Dendritic cell treated with granulocyte-macrophage colony-stimulating factor and Interleukin-4, amounts not matched to agents 40 ng/mL and 50 ng/mL, for 4 days (primary cell): ENCODE measurements at regions not wholly inside any gene's neighbourhood (a gene's known extent, or its start where the extent isn't known, plus 50 kb on each side); places are given as distances from the start of the nearest gene placed in this dataset.

Experiments used
- H3K27ac Mint-ChIP-seq: one replicate; pipeline ENCODE4 v1.8.0; 2022; ENCODE audit warnings: mild to moderate bottlenecking, mixed read lengths
- H3K27me3 Mint-ChIP-seq: one replicate; pipeline ENCODE4 v1.8.0; 2022; ENCODE audit warnings: mild to moderate bottlenecking, mixed read lengths
- H3K36me3 Mint-ChIP-seq: one replicate; pipeline ENCODE4 v1.8.0; 2022; ENCODE audit warnings: low read depth, mixed read lengths
- H3K4me1 Mint-ChIP-seq: one replicate; pipeline ENCODE4 v1.8.0; 2022; ENCODE audit warnings: low read depth, mixed read lengths
- H3K4me3 Mint-ChIP-seq: one replicate; pipeline ENCODE4 v1.8.0; 2022; ENCODE audit warnings: mild to moderate bottlenecking, moderate library complexity, mixed read lengths
- H3K9me3 Mint-ChIP-seq: one replicate; pipeline ENCODE4 v1.8.0; 2022; ENCODE audit warnings: mixed read lengths
- intact Hi-C: fragments of 100-400 bp; cut with micrococcal nuclease; formaldehyde crosslinking; loops from one replicate; pipeline ENCODE4 v1.15.0; 2022

DNA sequence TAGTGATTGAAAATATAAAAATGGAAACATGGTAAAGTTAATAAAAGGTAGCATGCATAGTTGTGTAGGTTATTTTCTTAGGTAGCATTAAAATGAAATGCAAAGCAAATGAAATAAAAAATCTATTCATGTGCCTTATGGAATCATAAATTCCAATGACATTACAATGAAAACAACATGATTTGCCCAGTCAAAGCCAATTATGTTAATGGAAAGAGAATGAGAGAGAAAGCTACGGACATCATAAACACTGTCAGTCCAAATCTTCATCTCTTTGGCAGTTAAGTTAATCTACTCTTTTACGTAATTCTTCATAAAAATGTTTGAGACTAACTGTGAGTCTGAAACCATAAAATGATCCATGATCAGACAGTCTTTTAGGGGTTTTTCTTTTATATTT, 636.7 kb upstream of the SYT4 start:
- Mint-ChIP-seq H3K27ac (no peak overlapping the region), H3K4me1 (no peaks in the 10 kb centered on the region), H3K4me3 (no peak overlapping the region), H3K36me3 (no peaks in the 10 kb centered on the region), H3K9me3 (peaks cover 18% of the 10 kb centered on the region), H3K27me3 (no peaks in the 10 kb centered on the region)
- intact Hi-C loops, result no loop called here

DNA sequence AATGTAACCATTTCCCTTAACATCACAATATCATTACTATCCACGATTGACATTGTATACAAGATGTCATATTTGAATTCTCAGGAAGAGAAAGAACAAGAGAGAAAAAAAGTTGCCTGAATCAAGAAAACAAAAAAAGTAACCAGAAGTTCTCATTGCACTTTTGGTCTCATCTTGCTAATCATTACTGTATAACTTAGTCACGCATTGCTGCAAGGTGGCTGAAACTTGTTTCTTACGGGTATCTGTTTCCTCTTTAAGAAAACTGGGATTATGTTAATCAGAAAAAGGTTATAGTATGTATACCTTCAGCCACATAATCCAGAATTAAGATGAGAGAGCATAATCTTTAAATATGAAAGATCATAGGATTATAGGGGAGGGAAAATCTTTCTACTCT, 639.7 kb upstream of the SYT4 start:
- no peaks in the 10 kb centered on the region for H3K36me3 Mint-ChIP-seq
- H3K27ac Mint-ChIP-seq, result no peak overlapping the region
- intact Hi-C loops, result no loop called here
- H3K9me3 Mint-ChIP-seq, result peaks cover 6% of the 10 kb centered on the region
- no peaks in the 10 kb centered on the region for H3K4me1 Mint-ChIP-seq
- H3K27me3 Mint-ChIP-seq, result no peaks in the 10 kb centered on the region
- no peak overlapping the region for H3K4me3 Mint-ChIP-seq

DNA sequence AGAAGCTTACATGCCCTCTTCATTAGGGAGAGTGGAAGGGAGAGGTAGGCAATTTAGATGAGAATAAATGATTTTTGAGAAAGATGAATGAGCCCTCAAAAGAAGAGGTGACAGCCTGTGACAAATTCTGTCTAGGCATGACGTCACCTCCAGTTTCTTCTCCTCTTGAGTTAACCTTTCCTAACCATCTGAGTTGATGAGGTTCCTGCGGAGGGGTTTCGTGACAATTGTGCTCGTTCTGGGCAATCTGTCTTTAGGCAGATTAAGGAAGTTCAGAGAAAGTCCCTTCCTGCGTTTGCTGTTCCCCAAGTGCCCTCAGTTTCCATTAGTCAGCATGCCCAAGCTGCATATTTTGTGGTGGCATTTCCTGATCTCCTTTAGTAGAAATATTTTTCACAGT, 640.2 kb upstream of the SYT4 start:
- Mint-ChIP-seq H3K27ac (no peak overlapping the region), H3K36me3 (no peaks in the 10 kb centered on the region), H3K9me3 (peaks cover under 1% of the 10 kb centered on the region), H3K4me3 (no peak overlapping the region), H3K4me1 (no peaks in the 10 kb centered on the region), H3K27me3 (no peaks in the 10 kb centered on the region)
- intact Hi-C loops, result no loop called here

DNA sequence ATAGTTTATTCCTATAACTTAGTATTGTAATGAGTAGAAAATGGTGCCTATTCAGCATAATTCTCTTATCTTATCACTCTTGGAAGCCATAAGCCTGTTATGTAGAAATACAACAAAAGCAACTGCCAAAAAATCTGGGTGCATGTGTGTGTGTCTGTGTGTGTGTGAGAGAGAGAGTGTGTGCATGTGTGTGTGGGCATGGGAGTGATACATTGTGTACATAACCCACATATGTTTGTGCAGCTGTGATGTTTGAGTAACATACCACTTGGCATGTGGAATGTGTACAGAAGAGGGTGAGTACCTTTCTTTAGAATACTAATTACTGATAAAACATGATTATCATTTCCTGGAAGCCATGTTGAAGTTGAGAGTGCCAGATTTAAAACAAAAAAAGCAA, 642.3 kb upstream of the SYT4 start:
- intact Hi-C loops, result no loop called here

DNA sequence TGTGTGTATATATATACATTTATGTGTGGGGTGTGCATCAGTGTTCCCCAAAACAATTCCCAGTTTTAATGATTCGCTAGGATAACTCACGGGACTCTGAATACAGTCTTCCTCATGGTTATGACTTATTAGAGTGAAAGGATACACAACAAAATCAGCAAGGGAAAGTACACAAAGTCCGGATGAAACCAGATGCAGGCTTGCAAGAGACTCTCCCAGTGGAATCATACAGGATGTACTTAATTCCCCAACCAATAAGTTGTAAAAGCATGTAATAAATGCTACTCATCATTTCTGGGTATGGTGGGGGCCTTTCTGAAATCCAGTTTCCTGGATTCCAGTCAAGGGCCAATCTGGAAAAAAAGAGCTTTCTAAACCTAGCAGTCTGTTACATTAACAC, 654.1 kb upstream of the SYT4 start:
- no peaks in the 10 kb centered on the region for H3K9me3 Mint-ChIP-seq
- H3K27me3 Mint-ChIP-seq, result no peaks in the 10 kb centered on the region
- H3K36me3 Mint-ChIP-seq, result no peaks in the 10 kb centered on the region
- intact Hi-C loops, result no loop called here
- H3K27ac Mint-ChIP-seq, result no peak overlapping the region
- H3K4me1 Mint-ChIP-seq, result no peaks in the 10 kb centered on the region
- H3K4me3 Mint-ChIP-seq, result no peak overlapping the region

More for the DNA sequence above, 642.3 kb upstream of the SYT4 start:
- Mint-ChIP-seq H3K4me3 (no peak overlapping the region), H3K4me1 (no peaks in the 10 kb centered on the region), H3K27me3 (no peaks in the 10 kb centered on the region), H3K36me3 (no peaks in the 10 kb centered on the region), H3K27ac (no peak overlapping the region), H3K9me3 (no peaks in the 10 kb centered on the region)

DNA sequence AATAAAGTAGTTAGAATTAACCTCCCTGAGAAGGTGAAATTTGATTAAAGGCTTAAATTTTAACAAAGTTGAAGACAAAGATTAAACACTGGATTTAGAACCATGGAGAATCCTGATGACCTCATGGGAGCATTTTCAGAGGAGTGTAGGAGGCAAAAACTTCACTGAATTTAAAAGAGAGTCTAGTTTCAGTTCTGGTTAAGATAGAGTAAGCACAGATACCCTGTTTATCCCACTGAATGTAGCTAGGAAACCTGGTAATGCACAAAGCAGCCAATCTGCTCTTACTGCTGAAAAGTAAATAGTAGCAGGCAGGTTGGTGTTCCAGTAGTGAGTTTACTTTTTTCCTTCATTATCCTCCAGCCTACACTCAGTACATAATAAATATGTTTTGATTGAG, 654.9 kb upstream of the SYT4 start:
- Mint-ChIP-seq H3K27ac (no peak overlapping the region), H3K27me3 (no peaks in the 10 kb centered on the region), H3K4me1 (no peaks in the 10 kb centered on the region), H3K4me3 (no peak overlapping the region), H3K36me3 (no peaks in the 10 kb centered on the region), H3K9me3 (no peaks in the 10 kb centered on the region)
- intact Hi-C loops, result no loop called here

DNA sequence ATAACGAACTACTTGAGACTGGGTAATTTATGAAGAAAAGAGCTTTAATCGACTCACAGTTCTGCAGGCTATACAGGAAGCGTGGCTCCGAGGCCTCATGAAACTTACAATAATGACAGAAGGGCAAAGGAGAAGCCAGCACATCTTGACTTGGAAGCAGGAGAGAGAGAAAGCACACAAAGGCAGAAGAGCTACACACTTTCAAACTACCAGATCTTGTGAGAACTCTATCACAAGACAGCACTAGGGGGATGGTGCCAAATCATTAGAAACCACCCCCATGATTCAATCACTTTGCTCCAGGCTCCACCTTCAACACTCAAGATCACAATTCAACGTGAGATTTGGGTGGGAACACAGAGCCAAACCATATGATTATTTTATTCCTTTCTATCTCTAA, 655.9 kb upstream of the SYT4 start:
- no peaks in the 10 kb centered on the region for H3K4me1 Mint-ChIP-seq
- H3K27me3 Mint-ChIP-seq, result no peaks in the 10 kb centered on the region
- H3K27ac Mint-ChIP-seq, result no peak overlapping the region
- no peak overlapping the region for H3K4me3 Mint-ChIP-seq
- H3K9me3 Mint-ChIP-seq, result no peaks in the 10 kb centered on the region
- no peaks in the 10 kb centered on the region for H3K36me3 Mint-ChIP-seq
- intact Hi-C loops, result no loop called here

DNA sequence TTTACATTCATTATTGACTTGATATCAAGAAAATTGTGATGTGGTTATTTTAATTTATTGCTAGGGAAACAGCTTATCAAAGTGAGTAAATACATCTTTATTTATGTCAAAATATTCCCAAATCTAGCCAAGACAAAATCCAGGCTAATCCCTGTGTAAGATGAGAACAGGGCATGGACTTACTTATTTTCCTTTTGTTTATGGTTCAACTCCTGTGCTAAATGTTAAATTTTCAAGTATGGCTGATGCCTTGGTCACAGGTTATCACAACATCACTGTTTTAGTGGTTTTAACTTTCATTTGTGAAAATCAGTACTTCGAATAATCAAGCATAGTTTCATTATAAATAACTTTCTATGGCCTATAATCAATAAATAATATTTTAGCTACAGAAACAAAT, 657.0 kb upstream of the SYT4 start:
- Mint-ChIP-seq H3K36me3 (no peaks in the 10 kb centered on the region), H3K27me3 (no peaks in the 10 kb centered on the region), H3K9me3 (peaks cover 3% of the 10 kb centered on the region), H3K4me1 (no peaks in the 10 kb centered on the region), H3K4me3 (no peak overlapping the region), H3K27ac (no peak overlapping the region)
- intact Hi-C loops, result no loop called here

DNA sequence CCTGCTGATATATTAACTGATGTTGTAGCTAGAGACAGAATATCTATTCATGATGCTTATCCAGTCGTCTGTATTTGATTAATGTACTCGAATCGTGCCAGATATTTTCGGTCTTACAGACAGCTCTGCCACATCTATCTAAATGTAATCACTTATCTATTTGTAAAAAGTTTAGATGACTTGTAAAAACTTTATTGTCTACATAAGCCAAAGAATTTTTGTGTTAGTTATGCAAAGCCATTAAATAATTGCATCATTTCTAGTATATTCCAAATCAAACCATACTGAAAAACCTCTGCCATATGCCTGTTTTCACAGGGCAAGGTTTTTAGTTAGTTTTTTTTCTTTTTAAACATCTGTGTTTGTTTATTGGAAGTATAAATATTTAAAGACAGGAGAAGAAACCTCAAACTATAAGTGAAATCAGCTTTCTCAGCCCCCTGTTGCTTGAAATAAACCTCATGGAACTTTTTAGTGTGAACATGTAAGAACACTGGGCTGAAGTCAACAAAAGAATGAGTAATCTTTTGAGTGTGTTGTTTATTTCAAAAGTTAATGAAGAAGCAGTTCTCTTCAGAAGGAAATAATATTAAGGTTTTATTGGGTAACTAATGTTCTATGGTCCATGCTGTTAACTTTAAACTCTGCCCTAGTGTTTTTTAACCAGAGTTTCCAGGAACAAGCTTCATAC, 657.6 kb upstream of the SYT4 start:
- Mint-ChIP-seq H3K4me1 (no peaks in the 10 kb centered on the region), H3K27me3 (no peaks in the 10 kb centered on the region), H3K27ac (no peak overlapping the region), H3K4me3 (no peak overlapping the region), H3K36me3 (no peaks in the 10 kb centered on the region), H3K9me3 (peaks cover 8% of the 10 kb centered on the region)
- intact Hi-C loops, result no loop called here

DNA sequence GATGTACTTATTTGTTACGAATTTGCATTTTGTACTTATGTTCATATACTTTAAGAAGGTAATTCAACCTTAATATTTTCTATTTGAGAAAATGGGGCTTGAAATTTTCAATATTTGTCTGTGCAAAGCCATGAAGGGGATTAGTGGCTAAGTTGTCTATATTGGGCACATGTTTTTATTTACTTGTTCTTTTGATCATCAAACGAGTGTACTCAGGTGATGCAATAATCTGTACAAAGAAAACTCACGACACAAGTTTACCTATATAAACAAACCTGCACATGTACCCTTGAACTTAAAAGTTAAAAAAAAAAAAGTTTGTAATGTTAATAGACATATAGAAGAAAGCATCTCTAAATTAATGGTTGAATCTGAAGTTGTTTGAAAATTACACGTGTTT, 658.9 kb upstream of the SYT4 start:
- H3K4me1 Mint-ChIP-seq, result no peaks in the 10 kb centered on the region
- no peak overlapping the region for H3K27ac Mint-ChIP-seq
- H3K4me3 Mint-ChIP-seq, result no peak overlapping the region
- peaks cover 8% of the 10 kb centered on the region for H3K9me3 Mint-ChIP-seq
- H3K27me3 Mint-ChIP-seq, result no peaks in the 10 kb centered on the region
- intact Hi-C loops, result no loop called here
- H3K36me3 Mint-ChIP-seq, result no peaks in the 10 kb centered on the region

DNA sequence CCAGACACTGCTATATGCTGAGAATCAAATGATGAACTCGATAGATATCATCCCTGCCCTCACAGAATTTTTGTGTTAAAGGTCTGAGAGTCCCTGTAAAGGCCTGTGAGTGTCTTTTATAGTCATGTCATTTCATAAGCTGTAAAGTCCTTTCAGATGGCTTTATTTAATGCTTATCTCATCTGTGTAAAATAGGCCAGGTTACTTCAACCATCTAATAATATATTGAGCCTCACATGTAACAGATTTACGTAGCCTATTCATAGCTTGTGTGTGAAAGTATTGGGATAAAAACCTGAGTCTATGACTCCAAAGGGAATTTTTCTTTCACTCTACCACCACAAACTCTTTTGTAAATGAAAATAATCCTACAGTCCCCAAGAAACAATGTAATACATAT, 672.0 kb upstream of the SYT4 start:
- no peaks in the 10 kb centered on the region for H3K4me1 Mint-ChIP-seq
- intact Hi-C loops, result no loop called here

DNA sequence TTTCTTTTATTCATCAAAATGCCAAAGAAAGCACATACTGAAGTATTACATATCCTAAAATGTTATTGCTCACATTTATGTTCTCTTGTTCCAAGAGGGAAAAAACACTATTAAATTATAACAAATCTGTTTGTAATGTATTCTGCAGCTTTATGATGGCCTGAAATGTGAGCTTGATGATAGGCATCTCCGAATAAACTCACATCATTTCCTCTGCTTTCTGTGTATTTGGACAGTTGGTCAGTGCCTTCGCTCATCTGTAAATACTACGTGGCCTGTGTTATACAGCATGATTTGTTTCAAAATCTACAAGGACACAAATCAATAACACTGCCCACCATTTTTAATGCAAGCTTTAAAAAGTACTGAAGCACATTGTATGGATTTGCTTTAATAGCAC, 672.8 kb upstream of the SYT4 start:
- Mint-ChIP-seq H3K27me3 (no peaks in the 10 kb centered on the region), H3K4me3 (no peak overlapping the region), H3K4me1 (no peaks in the 10 kb centered on the region), H3K36me3 (no peaks in the 10 kb centered on the region), H3K9me3 (peaks cover 9% of the 10 kb centered on the region), H3K27ac (no peak overlapping the region)
- intact Hi-C loops, result no loop called here

More for the DNA sequence above, 672.0 kb upstream of the SYT4 start:
- no peaks in the 10 kb centered on the region for H3K27me3 Mint-ChIP-seq
- no peaks in the 10 kb centered on the region for H3K36me3 Mint-ChIP-seq
- H3K4me3 Mint-ChIP-seq, result no peak overlapping the region
- no peak overlapping the region for H3K27ac Mint-ChIP-seq
- peaks cover 9% of the 10 kb centered on the region for H3K9me3 Mint-ChIP-seq

DNA sequence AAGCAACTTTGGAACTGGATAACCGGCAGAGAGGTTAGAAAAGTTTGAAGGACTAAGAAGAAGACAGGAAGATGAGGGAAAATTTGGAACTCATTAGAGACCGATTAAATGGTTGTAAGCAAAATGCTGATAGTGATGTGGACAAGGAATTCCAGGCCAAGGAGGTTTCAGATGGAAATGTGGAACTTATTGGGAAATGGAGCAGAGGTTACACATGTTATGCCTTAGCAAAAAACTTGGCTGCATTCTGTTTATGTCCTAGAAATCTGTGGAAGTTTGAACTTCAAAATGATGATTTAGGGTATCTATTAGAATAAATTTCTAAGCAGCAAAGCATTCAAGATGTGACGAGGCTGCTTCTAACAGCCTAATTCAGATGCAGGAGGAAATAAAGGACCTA, 675.1 kb upstream of the SYT4 start:
- no peaks in the 10 kb centered on the region for H3K36me3 Mint-ChIP-seq
- H3K27me3 Mint-ChIP-seq, result no peaks in the 10 kb centered on the region
- no peak overlapping the region for H3K27ac Mint-ChIP-seq
- H3K9me3 Mint-ChIP-seq, result no peaks in the 10 kb centered on the region
- intact Hi-C loops, result no loop called here
- no peaks in the 10 kb centered on the region for H3K4me1 Mint-ChIP-seq
- no peak overlapping the region for H3K4me3 Mint-ChIP-seq

DNA sequence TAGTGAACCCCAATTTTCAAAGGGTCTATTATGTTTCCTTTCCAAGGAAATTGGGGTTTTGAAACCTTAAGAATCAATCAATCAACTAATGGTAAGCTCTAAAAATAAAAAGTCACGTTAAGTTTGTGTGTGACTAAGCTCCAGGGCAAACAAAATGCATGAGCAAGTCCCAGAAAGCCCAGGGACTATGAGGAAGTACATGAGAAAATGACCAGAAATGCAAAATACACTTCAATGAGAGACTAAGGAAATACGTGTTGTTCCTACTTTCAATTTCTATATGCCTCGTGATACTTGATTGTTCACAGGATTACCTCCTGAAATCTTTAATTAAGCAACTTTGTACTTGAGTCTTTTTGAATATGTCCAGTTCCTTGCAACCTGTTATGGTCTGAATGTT, 684.4 kb upstream of the SYT4 start:
- Mint-ChIP-seq H3K4me3 (no peak overlapping the region), H3K9me3 (no peaks in the 10 kb centered on the region), H3K4me1 (no peaks in the 10 kb centered on the region), H3K27me3 (no peaks in the 10 kb centered on the region), H3K27ac (no peak overlapping the region), H3K36me3 (no peaks in the 10 kb centered on the region)
- intact Hi-C loops, result no loop called here

DNA sequence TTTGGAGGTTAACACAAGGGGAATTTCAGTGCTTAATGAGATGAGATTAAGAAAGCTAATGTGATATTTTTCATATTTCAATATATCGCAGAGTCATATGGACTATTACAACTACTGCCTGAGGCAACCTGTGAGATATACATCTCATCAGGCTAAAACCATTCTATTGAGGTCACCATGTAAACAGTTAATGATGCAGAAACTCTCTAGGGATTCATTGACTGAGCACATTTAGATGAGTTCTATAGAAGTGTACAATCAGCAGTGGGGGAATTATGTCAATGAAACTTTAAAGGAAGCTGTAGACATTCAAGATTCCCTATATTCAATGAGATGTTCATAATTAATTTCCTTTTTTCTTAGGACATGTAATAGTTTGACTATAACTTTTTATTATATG, 687.4 kb upstream of the SYT4 start:
- Mint-ChIP-seq H3K4me3 (no peak overlapping the region), H3K36me3 (no peaks in the 10 kb centered on the region), H3K9me3 (no peaks in the 10 kb centered on the region), H3K27me3 (no peaks in the 10 kb centered on the region), H3K27ac (no peak overlapping the region), H3K4me1 (no peaks in the 10 kb centered on the region)
- intact Hi-C loops, result no loop called here
